Astrocyte (in vitro differentiated cells and primary cell): ENCODE measurements at regions not wholly inside any gene's neighbourhood (a gene's known extent, or its start where the extent isn't known, plus 50 kb on each side); places are given as distances from the start of the nearest gene placed in this dataset.

ENCODE experiments used
- DNase-seq: peaks from one replicate; pipeline ENCODE4 v3.0.0-alpha.2; 2010; ENCODE audit warnings: low read depth
- FAIRE-seq: peaks from 2 replicates; lab custom pipeline; 2011; peaks lifted over from hg19 to GRCh38; lab: Jason Lieb, UNC
- H2AFZ ChIP-seq: 2 replicates; pipeline ENCODE4 v1.6.0; 2012; ENCODE audit warnings: low read depth, low read length, inconsistent platforms
- H3K27ac ChIP-seq: 2 replicates; pipeline ENCODE4 v1.5.1; 2011; ENCODE audit warnings: low read depth, low read length, inconsistent platforms
- H3K27me3 ChIP-seq: 2 replicates; pipeline ENCODE4 v1.6.0; 2011; ENCODE audit warnings: low read length, inconsistent platforms; ENCODE audit not compliant: insufficient read depth
- H3K36me3 ChIP-seq: 2 replicates; pipeline ENCODE4 v1.5.1; 2011; ENCODE audit warnings: low read length, inconsistent platforms; ENCODE audit not compliant: insufficient read depth
- H3K4me1 ChIP-seq: 2 replicates; pipeline ENCODE4 v1.5.1; 2011; ENCODE audit warnings: low read length, inconsistent platforms; ENCODE audit not compliant: insufficient read depth
- H3K4me2 ChIP-seq: 2 replicates; pipeline ENCODE4 v1.6.0; 2012; ENCODE audit warnings: low read length, inconsistent platforms
- H3K4me3 ChIP-seq: 2 replicates; pipeline ENCODE4 v1.5.1; 2011; ENCODE audit warnings: low read depth, mild to moderate bottlenecking, low read length, inconsistent platforms; ENCODE audit not compliant: insufficient read depth
- H3K79me2 ChIP-seq: 2 replicates; pipeline ENCODE4 v1.6.0; 2012; ENCODE audit warnings: mild to moderate bottlenecking, low read length, inconsistent platforms; ENCODE audit not compliant: insufficient read depth
- H3K9ac ChIP-seq: 2 replicates; pipeline ENCODE4 v1.6.0; 2012; ENCODE audit warnings: mild to moderate bottlenecking, low read length, inconsistent platforms
- H3K9me3 ChIP-seq: 2 replicates; pipeline ENCODE4 v1.5.1; 2012; ENCODE audit warnings: low read depth, mild to moderate bottlenecking, low read length, inconsistent platforms; ENCODE audit not compliant: insufficient read depth
- H4K20me1 ChIP-seq: 2 replicates; pipeline ENCODE4 v1.6.0; 2012; ENCODE audit warnings: low read length, inconsistent platforms; ENCODE audit not compliant: insufficient read depth
- H3K27ac Mint-ChIP-seq: one replicate; pipeline ENCODE4 v1.8.0; 2021; ENCODE audit warnings: mild to moderate bottlenecking, mixed read lengths; ENCODE audit not compliant: unreplicated experiment
- H3K27me3 Mint-ChIP-seq: one replicate; pipeline ENCODE4 v1.8.0; 2021; ENCODE audit warnings: low read depth, mixed read lengths; ENCODE audit not compliant: unreplicated experiment
- H3K36me3 Mint-ChIP-seq: one replicate; pipeline ENCODE4 v1.8.0; 2021; ENCODE audit warnings: low read depth, mixed read lengths; ENCODE audit not compliant: unreplicated experiment
- H3K4me1 Mint-ChIP-seq: one replicate; pipeline ENCODE4 v1.8.0; 2021; ENCODE audit warnings: low read depth, mixed read lengths; ENCODE audit not compliant: unreplicated experiment
- H3K4me3 Mint-ChIP-seq: one replicate; pipeline ENCODE4 v1.8.0; 2021; ENCODE audit warnings: mild to moderate bottlenecking, moderate library complexity, mixed read lengths; ENCODE audit not compliant: unreplicated experiment
- H3K9me3 Mint-ChIP-seq: one replicate; pipeline ENCODE4 v1.8.0; 2021; ENCODE audit warnings: mild to moderate bottlenecking, mixed read lengths; ENCODE audit not compliant: unreplicated experiment
- EZH2 ChIP-seq: IDR thresholded peaks from 2 replicates; pipeline ENCODE4 v1.6.1; 2012; ENCODE audit warnings: mild to moderate bottlenecking, low read length, inconsistent platforms; ENCODE audit not compliant: insufficient read depth
- TF ChIP-seq, protein P1 (sequence below): IDR thresholded peaks from 2 replicates; pipeline ENCODE4 v1.5.1; 2011; ENCODE audit warnings: low read depth, mild to moderate bottlenecking, inconsistent platforms, low read length, moderate library complexity; ENCODE audit not compliant: insufficient read depth

DNA sequence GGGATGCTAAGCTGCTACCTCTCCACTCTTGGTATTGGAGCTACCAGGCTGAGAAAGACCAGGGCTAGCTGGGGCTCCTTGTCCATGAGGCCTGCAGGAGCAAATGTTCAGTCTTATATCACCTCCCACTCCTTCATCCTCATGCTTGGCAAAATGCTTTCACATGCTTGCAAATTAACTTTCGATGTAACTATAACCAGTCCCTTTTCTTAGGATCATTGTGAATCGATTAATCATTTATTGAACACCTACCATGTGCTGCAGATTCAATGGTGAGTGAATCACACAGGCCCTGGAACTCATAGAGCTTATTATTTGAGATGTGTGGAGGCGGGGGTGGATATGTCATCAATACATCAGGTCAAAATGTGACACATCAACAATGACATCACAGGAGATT, 138.6 kb downstream of the EMX2 start:
- Histone ChIP-seq H3K79me2 (no peaks in the 10 kb centered on the region), H2AFZ (no peak overlapping the region), H3K36me3 (no peaks in the 10 kb centered on the region), H4K20me1 (no peaks in the 10 kb centered on the region), H3K4me3 (no peak overlapping the region), H3K27ac (no peak overlapping the region), H3K27me3 (no peaks in the 10 kb centered on the region), H3K9me3 (no peaks in the 10 kb centered on the region), H3K9ac (no peak overlapping the region), H3K4me2 (no peak overlapping the region), H3K4me1 (no peaks in the 10 kb centered on the region)
- Mint-ChIP-seq H3K9me3 (no peaks in the 10 kb centered on the region), H3K4me3 (no peak overlapping the region), H3K4me1 (peaks cover 10% of the 10 kb centered on the region), H3K36me3 (no peaks in the 10 kb centered on the region), H3K27ac (no peak overlapping the region), H3K27me3 (peaks cover 33% of the 10 kb centered on the region)
- TF ChIP-seq EZH2: no peak
- TF ChIP-seq, protein P1, sequence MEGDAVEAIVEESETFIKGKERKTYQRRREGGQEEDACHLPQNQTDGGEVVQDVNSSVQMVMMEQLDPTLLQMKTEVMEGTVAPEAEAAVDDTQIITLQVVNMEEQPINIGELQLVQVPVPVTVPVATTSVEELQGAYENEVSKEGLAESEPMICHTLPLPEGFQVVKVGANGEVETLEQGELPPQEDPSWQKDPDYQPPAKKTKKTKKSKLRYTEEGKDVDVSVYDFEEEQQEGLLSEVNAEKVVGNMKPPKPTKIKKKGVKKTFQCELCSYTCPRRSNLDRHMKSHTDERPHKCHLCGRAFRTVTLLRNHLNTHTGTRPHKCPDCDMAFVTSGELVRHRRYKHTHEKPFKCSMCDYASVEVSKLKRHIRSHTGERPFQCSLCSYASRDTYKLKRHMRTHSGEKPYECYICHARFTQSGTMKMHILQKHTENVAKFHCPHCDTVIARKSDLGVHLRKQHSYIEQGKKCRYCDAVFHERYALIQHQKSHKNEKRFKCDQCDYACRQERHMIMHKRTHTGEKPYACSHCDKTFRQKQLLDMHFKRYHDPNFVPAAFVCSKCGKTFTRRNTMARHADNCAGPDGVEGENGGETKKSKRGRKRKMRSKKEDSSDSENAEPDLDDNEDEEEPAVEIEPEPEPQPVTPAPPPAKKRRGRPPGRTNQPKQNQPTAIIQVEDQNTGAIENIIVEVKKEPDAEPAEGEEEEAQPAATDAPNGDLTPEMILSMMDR: no peak
- FAIRE-seq (no peak), DNase-seq (no peak)

DNA sequence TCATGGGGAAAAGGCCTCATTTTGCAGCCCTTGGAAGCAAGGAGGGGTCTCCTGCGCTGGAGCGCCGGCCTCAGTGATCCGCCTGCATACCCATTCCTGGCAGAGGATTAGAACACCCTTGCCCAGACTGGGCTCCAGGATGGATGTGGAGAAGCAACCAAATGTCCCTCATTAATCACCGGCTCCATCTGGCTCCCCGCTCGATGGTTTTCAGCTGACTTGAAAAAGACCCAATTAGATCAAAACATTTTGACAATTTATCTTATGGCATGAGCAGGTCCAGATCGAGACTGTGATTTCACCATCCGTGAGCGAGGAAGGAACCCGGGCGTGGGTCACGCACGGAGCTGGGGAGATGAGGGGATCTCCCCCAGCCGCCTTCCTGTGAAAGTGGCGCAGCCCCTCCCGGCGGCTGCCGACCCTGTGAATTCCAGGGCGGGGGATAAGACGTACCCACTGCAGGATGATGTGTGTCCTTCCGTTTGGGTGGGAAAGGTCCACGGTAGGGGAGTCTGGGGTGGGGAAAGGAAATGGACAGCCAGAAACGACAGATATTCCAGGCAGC, 141.6 kb downstream of the EMX2 start:
- Histone ChIP-seq H3K27me3 (no peaks in the 10 kb centered on the region), H3K4me1 (no peaks in the 10 kb centered on the region), H3K9me3 (no peaks in the 10 kb centered on the region), H3K4me2 (no peak overlapping the region), H4K20me1 (no peaks in the 10 kb centered on the region), H3K4me3 (no peak overlapping the region), H3K36me3 (no peaks in the 10 kb centered on the region), H2AFZ (no peak overlapping the region), H3K79me2 (no peaks in the 10 kb centered on the region), H3K9ac (no peak overlapping the region), H3K27ac (no peak overlapping the region)
- Mint-ChIP-seq H3K9me3 (no peaks in the 10 kb centered on the region), H3K4me1 (peaks cover 8% of the 10 kb centered on the region), H3K36me3 (no peaks in the 10 kb centered on the region), H3K27ac (no peak overlapping the region), H3K27me3 (peaks cover 57% of the 10 kb centered on the region), H3K4me3 (no peak overlapping the region)
- TF ChIP-seq EZH2: no peak
- TF ChIP-seq, protein P1: no peak
- no peak for FAIRE-seq
- no peak for DNase-seq

DNA sequence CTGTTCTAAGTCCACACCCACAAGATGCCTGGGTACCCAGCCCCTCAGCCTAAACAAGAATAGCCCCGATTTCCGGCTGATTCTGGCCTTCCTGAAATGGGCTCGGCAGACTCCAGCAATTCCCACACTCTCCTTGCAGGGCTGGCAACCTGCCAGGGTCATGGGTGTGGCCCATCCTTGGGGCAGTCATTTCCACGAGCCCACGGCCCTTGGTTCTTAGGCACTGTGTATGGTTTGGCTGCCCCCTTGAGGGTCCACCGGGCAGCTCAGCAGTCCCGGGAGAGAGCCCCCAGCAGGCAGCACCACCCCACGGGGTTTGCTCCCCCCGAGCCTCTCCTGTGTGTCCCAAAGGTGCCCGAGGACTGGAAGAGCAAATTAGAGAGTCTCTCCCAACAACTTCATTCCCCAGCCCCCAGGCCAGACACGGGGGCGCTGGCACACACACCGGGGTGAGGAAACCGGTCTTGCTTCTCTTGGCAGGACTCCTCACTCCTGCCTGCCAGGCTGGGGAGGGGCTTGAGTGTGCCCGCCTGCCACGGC, 142.2 kb downstream of the EMX2 start:
- no peak for FAIRE-seq
- H3K27me3 ChIP-seq: no peaks in the 10 kb centered on the region
- TF ChIP-seq, protein P1: no peak
- no peak for TF ChIP-seq EZH2
- H4K20me1 ChIP-seq: no peaks in the 10 kb centered on the region
- peaks cover 8% of the 10 kb centered on the region for H3K4me1 Mint-ChIP-seq
- H3K36me3 ChIP-seq: no peaks in the 10 kb centered on the region
- H2AFZ ChIP-seq: no peak overlapping the region
- no peak for DNase-seq
- no peaks in the 10 kb centered on the region for H3K9me3 Mint-ChIP-seq
- no peaks in the 10 kb centered on the region for H3K9me3 ChIP-seq
- H3K27ac ChIP-seq: no peak overlapping the region
- H3K9ac ChIP-seq: no peak overlapping the region
- no peaks in the 10 kb centered on the region for H3K4me1 ChIP-seq
- H3K27me3 Mint-ChIP-seq: peaks cover 59% of the 10 kb centered on the region
- no peak overlapping the region for H3K27ac Mint-ChIP-seq
- no peak overlapping the region for H3K4me3 Mint-ChIP-seq
- H3K4me3 ChIP-seq: no peak overlapping the region
- H3K4me2 ChIP-seq: no peak overlapping the region
- no peaks in the 10 kb centered on the region for H3K79me2 ChIP-seq
- no peaks in the 10 kb centered on the region for H3K36me3 Mint-ChIP-seq
